HCT116 (cell line): ENCODE measurements at regions not wholly inside any gene's neighbourhood (a gene's known extent, or its start where the extent isn't known, plus 50 kb on each side); places are given as distances from the start of the nearest gene placed in this dataset.

Source experiments
- CEBPB ChIP-seq: IDR thresholded peaks from 2 replicates; pipeline ENCODE4 v1.6.1; 2012; ENCODE audit warnings: low read depth
- EZH2 ChIP-seq: fragments of 200-600 bp; sonication (generic); IDR thresholded peaks from 2 replicates; pipeline ENCODE4 v1.6.1; 2017; ENCODE audit warnings: antibody characterized with exemption, mixed run types
- FOSL1 ChIP-seq: IDR thresholded peaks from 2 replicates; pipeline ENCODE4 v1.6.1; 2012; ENCODE audit warnings: low read depth
- JUND ChIP-seq: IDR thresholded peaks from 2 replicates; pipeline ENCODE4 v1.6.1; 2012
- POLR2A ChIP-seq: IDR thresholded peaks from 2 replicates; pipeline ENCODE4 v1.7.0; 2011; ENCODE audit warnings: borderline replicate concordance; ENCODE audit not compliant: insufficient read depth, insufficient read length; ENCODE audit errors: extremely low read depth
- POLR2AphosphoS5 ChIP-seq: IDR thresholded peaks from 2 replicates; pipeline ENCODE4 v1.6.1; 2011; ENCODE audit warnings: mild to moderate bottlenecking, low read depth, low read length, moderate library complexity
- RAD21 ChIP-seq: IDR thresholded peaks from 2 replicates; pipeline ENCODE4 v1.6.1; 2012; ENCODE audit warnings: low read depth, mild to moderate bottlenecking
- SIN3A ChIP-seq: IDR thresholded peaks from 2 replicates; pipeline ENCODE4 v1.6.1; 2012; ENCODE audit warnings: low read depth
- SP1 ChIP-seq: IDR thresholded peaks from 2 replicates; pipeline ENCODE4 v1.6.1; 2012; ENCODE audit warnings: low read depth
- YY1 ChIP-seq: IDR thresholded peaks from 2 replicates; pipeline ENCODE4 v1.6.1; 2011; ENCODE audit warnings: low read length, low read depth, moderate library complexity, mild to moderate bottlenecking; ENCODE audit not compliant: insufficient replicate concordance; ENCODE audit errors: extremely low read depth
- ZNF274 ChIP-seq: fragments of 200-500 bp; sonication (Bioruptor generic); IDR thresholded peaks from 2 replicates; pipeline ENCODE4 v1.6.1; 2014; ENCODE audit warnings: mild to moderate bottlenecking, low read depth, low read length, inconsistent platforms
- TF ChIP-seq, protein P1 (sequence below), 3 experiments: fragments of 200-600 bp in 1 of 3; sonication (generic) in 1 of 3; IDR thresholded peaks in 2 of 3; conservative IDR thresholded peaks in 1 of 3; 2 replicates each; pipeline ENCODE4 v1.5.1; 2012 to 2017; ENCODE audit warnings: low read depth in 2 of 3, low read length in 2 of 3, antibody characterized with exemption in 1 of 3, borderline replicate concordance in 1 of 3, control low read depth in 1 of 3, mild to moderate bottlenecking in 1 of 3, mixed read lengths in 1 of 3, mixed run types in 1 of 3, moderate library complexity in 1 of 3; ENCODE audit not compliant: insufficient read depth in 1 of 3
- TF ChIP-seq, protein P2 (sequence below): IDR thresholded peaks from 2 replicates; pipeline ENCODE4 v1.6.1; 2012; ENCODE audit warnings: low read depth

DNA sequence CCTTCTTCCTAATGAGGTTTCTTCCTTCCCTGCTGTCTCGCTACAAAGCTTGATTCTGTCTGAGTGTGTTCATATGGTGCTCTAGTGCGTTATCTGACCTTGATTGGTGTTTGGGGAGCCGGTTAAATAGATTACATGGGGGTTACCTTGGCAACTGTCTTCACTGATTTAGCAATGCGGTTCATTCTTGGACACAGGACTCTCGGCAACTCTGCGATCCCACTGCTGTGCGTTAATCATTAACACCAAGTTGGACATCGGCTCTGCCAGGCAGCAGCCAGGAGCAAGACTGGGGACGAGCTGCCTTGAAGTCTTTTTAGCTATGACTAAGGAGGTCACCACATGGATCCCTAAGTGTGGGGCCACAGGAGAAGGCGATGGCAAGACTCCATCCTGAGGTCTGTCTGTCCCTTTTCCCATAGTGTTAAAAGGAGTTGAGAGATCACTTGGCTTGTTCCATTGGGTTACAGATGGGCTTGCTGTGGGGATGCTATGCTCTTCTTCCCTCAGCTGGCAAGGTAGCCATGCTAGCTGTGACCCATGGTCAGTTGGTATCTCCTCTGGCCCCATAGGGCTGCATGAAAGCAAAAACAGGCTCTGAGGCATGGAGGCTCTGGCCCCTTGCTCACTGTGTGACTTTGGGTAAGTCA, 93.4 kb upstream of the MAMLD1 start:
- TF ChIP-seq, protein P1, sequence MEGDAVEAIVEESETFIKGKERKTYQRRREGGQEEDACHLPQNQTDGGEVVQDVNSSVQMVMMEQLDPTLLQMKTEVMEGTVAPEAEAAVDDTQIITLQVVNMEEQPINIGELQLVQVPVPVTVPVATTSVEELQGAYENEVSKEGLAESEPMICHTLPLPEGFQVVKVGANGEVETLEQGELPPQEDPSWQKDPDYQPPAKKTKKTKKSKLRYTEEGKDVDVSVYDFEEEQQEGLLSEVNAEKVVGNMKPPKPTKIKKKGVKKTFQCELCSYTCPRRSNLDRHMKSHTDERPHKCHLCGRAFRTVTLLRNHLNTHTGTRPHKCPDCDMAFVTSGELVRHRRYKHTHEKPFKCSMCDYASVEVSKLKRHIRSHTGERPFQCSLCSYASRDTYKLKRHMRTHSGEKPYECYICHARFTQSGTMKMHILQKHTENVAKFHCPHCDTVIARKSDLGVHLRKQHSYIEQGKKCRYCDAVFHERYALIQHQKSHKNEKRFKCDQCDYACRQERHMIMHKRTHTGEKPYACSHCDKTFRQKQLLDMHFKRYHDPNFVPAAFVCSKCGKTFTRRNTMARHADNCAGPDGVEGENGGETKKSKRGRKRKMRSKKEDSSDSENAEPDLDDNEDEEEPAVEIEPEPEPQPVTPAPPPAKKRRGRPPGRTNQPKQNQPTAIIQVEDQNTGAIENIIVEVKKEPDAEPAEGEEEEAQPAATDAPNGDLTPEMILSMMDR (IDR thresholded peaks at IDR 0.05 in 2 of 3, conservative IDR thresholded peaks at IDR 0.05 in 1 of 3; ENCODE audit: borderline replicate concordance in 1 of 3, insufficient read depth in 1 of 3, low read depth in 2 of 3, low read length in 2 of 3), result no peak
- TF ChIP-seq POLR2A (no peak), CEBPB (no peak), FOSL1 (no peak), EZH2 (no peak), YY1 (no peak), POLR2AphosphoS5 (no peak), JUND (no peak), RAD21 (no peak), SIN3A (no peak), SP1 (no peak), ZNF274 (no peak)
- TF ChIP-seq, protein P2, sequence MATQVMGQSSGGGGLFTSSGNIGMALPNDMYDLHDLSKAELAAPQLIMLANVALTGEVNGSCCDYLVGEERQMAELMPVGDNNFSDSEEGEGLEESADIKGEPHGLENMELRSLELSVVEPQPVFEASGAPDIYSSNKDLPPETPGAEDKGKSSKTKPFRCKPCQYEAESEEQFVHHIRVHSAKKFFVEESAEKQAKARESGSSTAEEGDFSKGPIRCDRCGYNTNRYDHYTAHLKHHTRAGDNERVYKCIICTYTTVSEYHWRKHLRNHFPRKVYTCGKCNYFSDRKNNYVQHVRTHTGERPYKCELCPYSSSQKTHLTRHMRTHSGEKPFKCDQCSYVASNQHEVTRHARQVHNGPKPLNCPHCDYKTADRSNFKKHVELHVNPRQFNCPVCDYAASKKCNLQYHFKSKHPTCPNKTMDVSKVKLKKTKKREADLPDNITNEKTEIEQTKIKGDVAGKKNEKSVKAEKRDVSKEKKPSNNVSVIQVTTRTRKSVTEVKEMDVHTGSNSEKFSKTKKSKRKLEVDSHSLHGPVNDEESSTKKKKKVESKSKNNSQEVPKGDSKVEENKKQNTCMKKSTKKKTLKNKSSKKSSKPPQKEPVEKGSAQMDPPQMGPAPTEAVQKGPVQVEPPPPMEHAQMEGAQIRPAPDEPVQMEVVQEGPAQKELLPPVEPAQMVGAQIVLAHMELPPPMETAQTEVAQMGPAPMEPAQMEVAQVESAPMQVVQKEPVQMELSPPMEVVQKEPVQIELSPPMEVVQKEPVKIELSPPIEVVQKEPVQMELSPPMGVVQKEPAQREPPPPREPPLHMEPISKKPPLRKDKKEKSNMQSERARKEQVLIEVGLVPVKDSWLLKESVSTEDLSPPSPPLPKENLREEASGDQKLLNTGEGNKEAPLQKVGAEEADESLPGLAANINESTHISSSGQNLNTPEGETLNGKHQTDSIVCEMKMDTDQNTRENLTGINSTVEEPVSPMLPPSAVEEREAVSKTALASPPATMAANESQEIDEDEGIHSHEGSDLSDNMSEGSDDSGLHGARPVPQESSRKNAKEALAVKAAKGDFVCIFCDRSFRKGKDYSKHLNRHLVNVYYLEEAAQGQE, result no peak
